HepG2 (cell line): ENCODE measurements at regions not wholly inside any gene's neighbourhood (a gene's known extent, or its start where the extent isn't known, plus 50 kb on each side); places are given as distances from the start of the nearest gene placed in this dataset.

Experiments
- BRCA1 ChIP-seq: sonication (generic); formaldehyde crosslinking; IDR thresholded peaks from 2 replicates; pipeline ENCODE4 v1.4.0; 2020; ENCODE audit warnings: missing genetic modification reagents
- EP300 ChIP-seq, 3 experiments: sonication (generic) in 1 of 3; formaldehyde crosslinking in 1 of 3; IDR thresholded peaks; 2 replicates each; pipeline versions ENCODE4 v1.5.1 to v1.6.1; 2011 to 2020; ENCODE audit warnings: low read depth in 2 of 3, low read length in 2 of 3, borderline replicate concordance in 1 of 3, improper control_type of control experiment in 1 of 3, mild to moderate bottlenecking in 1 of 3, missing genetic modification reagents in 1 of 3, moderate library complexity in 1 of 3
- MYC ChIP-seq: sonication (generic); formaldehyde crosslinking; IDR thresholded peaks from 2 replicates; pipeline ENCODE4 v1.9.0; 2021; ENCODE audit warnings: missing genetic modification reagents, borderline replicate concordance
- NBN ChIP-seq: fragments of 450-650 bp; conservative IDR thresholded peaks from 2 replicates; pipeline ENCODE4 v1.6.1; 2017
- POLR2A ChIP-seq, 2 experiments: IDR thresholded peaks; 2 replicates each; pipeline ENCODE4 v1.6.1; 2011; ENCODE audit warnings: low read depth in 2 of 2, low read length in 2 of 2, mild to moderate bottlenecking in 1 of 2, moderate library complexity in 1 of 2; ENCODE audit not compliant: insufficient read depth in 1 of 2
- TBP ChIP-seq: sonication (generic); formaldehyde crosslinking; IDR thresholded peaks from 2 replicates; pipeline ENCODE4 v1.5.0; 2020; ENCODE audit warnings: missing genetic modification reagents
- ZC3H4 ChIP-seq: sonication (generic); formaldehyde crosslinking; IDR thresholded peaks from 2 replicates; pipeline ENCODE4 v1.4.0; 2020; ENCODE audit warnings: missing genetic modification reagents, borderline replicate concordance
- ZNF326 ChIP-seq: sonication (generic); formaldehyde crosslinking; IDR thresholded peaks from 2 replicates; pipeline ENCODE4 v1.4.0; 2020; ENCODE audit warnings: missing genetic modification reagents, borderline replicate concordance
- ZNF430 ChIP-seq: sonication (generic); formaldehyde crosslinking; IDR thresholded peaks from 2 replicates; pipeline ENCODE4 v1.9.0; 2021; ENCODE audit warnings: mild to moderate bottlenecking, missing genetic modification reagents
- TF ChIP-seq, protein P1 (sequence below): sonication (generic); formaldehyde crosslinking; IDR thresholded peaks from 2 replicates; pipeline ENCODE4 v1.5.0; 2020; ENCODE audit warnings: mild to moderate bottlenecking, missing genetic modification reagents, moderate library complexity

DNA sequence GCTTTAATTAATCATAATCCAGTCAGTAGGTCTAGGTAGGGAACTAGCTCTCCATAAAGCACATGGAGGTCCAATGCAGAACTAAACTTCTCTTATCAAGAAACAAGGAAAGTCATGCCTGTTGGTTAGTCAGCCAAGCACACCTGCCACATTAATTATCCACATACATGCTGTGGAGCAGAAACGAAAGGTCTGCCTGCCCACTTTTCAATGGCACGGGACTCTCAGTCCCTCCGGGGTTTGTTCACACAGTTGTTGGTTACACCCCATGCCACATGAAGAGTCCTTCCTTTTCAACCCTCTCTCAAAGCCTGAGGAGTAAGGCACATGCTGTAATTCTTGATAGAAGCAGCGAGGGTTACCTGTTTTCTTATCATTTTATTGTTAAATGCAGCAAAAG lies 1096.4 kb upstream of the MAP3K7 start:
- TF ChIP-seq ZNF430 (CRISPR knock-in tag) (no peak), ZC3H4 (CRISPR knock-in tag) (no peak), BRCA1 (CRISPR knock-in tag) (no peak), NBN (no peak), EP300 (IDR thresholded peaks at IDR 0.05; ENCODE audit: low read depth in 2 of 2, low read length in 2 of 2) (no peak), EP300 (CRISPR knock-in tag; IDR thresholded peaks at IDR 0.05; ENCODE audit: borderline replicate concordance) (no peak), POLR2A (IDR thresholded peaks at IDR 0.05; ENCODE audit: insufficient read depth in 1 of 2, low read depth in 2 of 2, low read length in 2 of 2) (no peak), TBP (CRISPR knock-in tag) (no peak), MYC (no peak), ZNF326 (CRISPR knock-in tag) (no peak)
- TF ChIP-seq, protein P1, sequence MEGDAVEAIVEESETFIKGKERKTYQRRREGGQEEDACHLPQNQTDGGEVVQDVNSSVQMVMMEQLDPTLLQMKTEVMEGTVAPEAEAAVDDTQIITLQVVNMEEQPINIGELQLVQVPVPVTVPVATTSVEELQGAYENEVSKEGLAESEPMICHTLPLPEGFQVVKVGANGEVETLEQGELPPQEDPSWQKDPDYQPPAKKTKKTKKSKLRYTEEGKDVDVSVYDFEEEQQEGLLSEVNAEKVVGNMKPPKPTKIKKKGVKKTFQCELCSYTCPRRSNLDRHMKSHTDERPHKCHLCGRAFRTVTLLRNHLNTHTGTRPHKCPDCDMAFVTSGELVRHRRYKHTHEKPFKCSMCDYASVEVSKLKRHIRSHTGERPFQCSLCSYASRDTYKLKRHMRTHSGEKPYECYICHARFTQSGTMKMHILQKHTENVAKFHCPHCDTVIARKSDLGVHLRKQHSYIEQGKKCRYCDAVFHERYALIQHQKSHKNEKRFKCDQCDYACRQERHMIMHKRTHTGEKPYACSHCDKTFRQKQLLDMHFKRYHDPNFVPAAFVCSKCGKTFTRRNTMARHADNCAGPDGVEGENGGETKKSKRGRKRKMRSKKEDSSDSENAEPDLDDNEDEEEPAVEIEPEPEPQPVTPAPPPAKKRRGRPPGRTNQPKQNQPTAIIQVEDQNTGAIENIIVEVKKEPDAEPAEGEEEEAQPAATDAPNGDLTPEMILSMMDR: no peak
